ENCODE measurements at regions not wholly inside any gene's neighbourhood (a gene's known extent, or its start where the extent isn't known, plus 50 kb on each side); places are given as distances from the start of the nearest gene placed in this dataset.

- TF ChIP-seq CTCF (conservative IDR thresholded peaks at IDR 0.05; ENCODE audit: low read depth, low read length), result no peak
- no peak for TF ChIP-seq EZH2 (IDR thresholded peaks at IDR 0.05; ENCODE audit: borderline replicate concordance, low read depth, low read length, poor library complexity, severe bottlenecking)
Observed at GRCh38 chr4:38470735-38471262, 193.2 kb upstream of the KLF3 start.

Data from A673 (cell line).